ENCODE measurements at regions not wholly inside any gene's neighbourhood (a gene's known extent, or its start where the extent isn't known, plus 50 kb on each side); places are given as distances from the start of the nearest gene placed in this dataset.
A peak's percentile ranks its signal among the peaks of the same experiment; 100 is the strongest.

- H3K4me3 ChIP-seq (ENCODE audit: low read depth, low read length), result peak overlapping the region; percentile 9
- TF ChIP-seq CTCF (IDR thresholded peaks at IDR 0.05; ENCODE audit: insufficient read depth, low read length), result no peak
- peak; percentile 49 for DNase-seq (ENCODE audit: low read depth)
Measured at GRCh38 chr5:173671121-173671949, 54.9 kb upstream of the BOD1 start.

GRCh38 chr5:173672166-173672565 is 55.7 kb upstream of the BOD1 start:
- DNase-seq (ENCODE audit: low read depth), result no peak
- H3K4me3 ChIP-seq (ENCODE audit: low read depth, low read length), result no peak overlapping the region
- no peak for TF ChIP-seq CTCF (IDR thresholded peaks at IDR 0.05; ENCODE audit: insufficient read depth, low read length)

GRCh38 chr5:173672891-173673290 is 56.4 kb upstream of the BOD1 start:
- no peak overlapping the region for H3K4me3 ChIP-seq (ENCODE audit: low read depth, low read length)
- no peak for DNase-seq (ENCODE audit: low read depth)
- no peak for TF ChIP-seq CTCF (IDR thresholded peaks at IDR 0.05; ENCODE audit: insufficient read depth, low read length)

GRCh38 chr5:173673295-173674101 is 57.0 kb upstream of the BOD1 start:
- H3K4me3 ChIP-seq (ENCODE audit: low read depth, low read length), result no peak overlapping the region
- no peak for TF ChIP-seq CTCF (IDR thresholded peaks at IDR 0.05; ENCODE audit: insufficient read depth, low read length)

GRCh38 chr5:173675287-173675996 is 59.0 kb upstream of the BOD1 start:
- no peak for DNase-seq (ENCODE audit: low read depth)
- TF ChIP-seq CTCF (IDR thresholded peaks at IDR 0.05; ENCODE audit: insufficient read depth, low read length), result no peak
- H3K4me3 ChIP-seq (ENCODE audit: low read depth, low read length), result no peak overlapping the region

More at GRCh38 chr5:173673295-173674101, 57.0 kb upstream of the BOD1 start:
- no peak for DNase-seq (ENCODE audit: low read depth)

GRCh38 chr5:173676375-173676774 is 59.9 kb upstream of the BOD1 start:
- no peak for TF ChIP-seq CTCF (IDR thresholded peaks at IDR 0.05; ENCODE audit: insufficient read depth, low read length)
- no peak for DNase-seq (ENCODE audit: low read depth)

More at GRCh38 chr5:173676375-173676774, 59.9 kb upstream of the BOD1 start:
- no peak overlapping the region for H3K4me3 ChIP-seq (ENCODE audit: low read depth, low read length)
